ENCODE measurements at regions not wholly inside any gene's neighbourhood (a gene's known extent, or its start where the extent isn't known, plus 50 kb on each side); places are given as distances from the start of the nearest gene placed in this dataset.

DNA sequence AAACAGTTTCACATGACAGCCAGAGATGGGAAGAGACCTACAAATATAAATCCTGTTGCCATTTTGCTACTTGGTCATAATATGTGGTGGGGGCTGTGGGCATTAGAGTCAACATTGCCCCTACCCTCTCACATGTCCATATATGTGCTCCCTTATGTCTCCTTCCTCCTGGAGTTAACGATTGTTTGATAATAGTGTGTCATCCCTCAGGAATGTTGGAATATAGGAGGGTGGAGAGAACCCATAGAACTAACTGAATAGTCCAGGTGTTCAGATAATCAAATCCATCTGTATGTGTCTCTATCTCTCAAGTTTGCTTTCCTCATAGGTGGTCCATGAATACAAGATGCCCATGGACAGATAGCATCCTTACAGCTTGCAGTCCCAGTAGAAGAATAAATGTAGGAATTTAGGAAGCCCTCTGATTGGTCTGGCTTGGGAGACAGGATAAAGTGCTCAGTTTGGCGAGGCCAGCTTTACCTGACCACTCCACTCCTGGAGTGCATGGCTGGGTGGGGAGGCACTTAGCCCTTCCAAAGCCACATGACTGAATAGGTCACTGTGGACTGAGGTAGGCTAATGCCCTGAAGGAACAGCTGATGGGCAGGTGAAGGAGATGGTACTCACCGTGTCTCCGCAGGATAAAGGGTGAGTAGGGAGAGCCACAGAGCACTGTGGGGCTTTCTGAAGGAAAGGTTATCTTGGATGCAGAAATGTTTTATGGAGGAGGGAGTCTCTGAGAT lies 166.9 kb downstream of the CDCA7 start (continued):
- TF ChIP-seq, protein P1, sequence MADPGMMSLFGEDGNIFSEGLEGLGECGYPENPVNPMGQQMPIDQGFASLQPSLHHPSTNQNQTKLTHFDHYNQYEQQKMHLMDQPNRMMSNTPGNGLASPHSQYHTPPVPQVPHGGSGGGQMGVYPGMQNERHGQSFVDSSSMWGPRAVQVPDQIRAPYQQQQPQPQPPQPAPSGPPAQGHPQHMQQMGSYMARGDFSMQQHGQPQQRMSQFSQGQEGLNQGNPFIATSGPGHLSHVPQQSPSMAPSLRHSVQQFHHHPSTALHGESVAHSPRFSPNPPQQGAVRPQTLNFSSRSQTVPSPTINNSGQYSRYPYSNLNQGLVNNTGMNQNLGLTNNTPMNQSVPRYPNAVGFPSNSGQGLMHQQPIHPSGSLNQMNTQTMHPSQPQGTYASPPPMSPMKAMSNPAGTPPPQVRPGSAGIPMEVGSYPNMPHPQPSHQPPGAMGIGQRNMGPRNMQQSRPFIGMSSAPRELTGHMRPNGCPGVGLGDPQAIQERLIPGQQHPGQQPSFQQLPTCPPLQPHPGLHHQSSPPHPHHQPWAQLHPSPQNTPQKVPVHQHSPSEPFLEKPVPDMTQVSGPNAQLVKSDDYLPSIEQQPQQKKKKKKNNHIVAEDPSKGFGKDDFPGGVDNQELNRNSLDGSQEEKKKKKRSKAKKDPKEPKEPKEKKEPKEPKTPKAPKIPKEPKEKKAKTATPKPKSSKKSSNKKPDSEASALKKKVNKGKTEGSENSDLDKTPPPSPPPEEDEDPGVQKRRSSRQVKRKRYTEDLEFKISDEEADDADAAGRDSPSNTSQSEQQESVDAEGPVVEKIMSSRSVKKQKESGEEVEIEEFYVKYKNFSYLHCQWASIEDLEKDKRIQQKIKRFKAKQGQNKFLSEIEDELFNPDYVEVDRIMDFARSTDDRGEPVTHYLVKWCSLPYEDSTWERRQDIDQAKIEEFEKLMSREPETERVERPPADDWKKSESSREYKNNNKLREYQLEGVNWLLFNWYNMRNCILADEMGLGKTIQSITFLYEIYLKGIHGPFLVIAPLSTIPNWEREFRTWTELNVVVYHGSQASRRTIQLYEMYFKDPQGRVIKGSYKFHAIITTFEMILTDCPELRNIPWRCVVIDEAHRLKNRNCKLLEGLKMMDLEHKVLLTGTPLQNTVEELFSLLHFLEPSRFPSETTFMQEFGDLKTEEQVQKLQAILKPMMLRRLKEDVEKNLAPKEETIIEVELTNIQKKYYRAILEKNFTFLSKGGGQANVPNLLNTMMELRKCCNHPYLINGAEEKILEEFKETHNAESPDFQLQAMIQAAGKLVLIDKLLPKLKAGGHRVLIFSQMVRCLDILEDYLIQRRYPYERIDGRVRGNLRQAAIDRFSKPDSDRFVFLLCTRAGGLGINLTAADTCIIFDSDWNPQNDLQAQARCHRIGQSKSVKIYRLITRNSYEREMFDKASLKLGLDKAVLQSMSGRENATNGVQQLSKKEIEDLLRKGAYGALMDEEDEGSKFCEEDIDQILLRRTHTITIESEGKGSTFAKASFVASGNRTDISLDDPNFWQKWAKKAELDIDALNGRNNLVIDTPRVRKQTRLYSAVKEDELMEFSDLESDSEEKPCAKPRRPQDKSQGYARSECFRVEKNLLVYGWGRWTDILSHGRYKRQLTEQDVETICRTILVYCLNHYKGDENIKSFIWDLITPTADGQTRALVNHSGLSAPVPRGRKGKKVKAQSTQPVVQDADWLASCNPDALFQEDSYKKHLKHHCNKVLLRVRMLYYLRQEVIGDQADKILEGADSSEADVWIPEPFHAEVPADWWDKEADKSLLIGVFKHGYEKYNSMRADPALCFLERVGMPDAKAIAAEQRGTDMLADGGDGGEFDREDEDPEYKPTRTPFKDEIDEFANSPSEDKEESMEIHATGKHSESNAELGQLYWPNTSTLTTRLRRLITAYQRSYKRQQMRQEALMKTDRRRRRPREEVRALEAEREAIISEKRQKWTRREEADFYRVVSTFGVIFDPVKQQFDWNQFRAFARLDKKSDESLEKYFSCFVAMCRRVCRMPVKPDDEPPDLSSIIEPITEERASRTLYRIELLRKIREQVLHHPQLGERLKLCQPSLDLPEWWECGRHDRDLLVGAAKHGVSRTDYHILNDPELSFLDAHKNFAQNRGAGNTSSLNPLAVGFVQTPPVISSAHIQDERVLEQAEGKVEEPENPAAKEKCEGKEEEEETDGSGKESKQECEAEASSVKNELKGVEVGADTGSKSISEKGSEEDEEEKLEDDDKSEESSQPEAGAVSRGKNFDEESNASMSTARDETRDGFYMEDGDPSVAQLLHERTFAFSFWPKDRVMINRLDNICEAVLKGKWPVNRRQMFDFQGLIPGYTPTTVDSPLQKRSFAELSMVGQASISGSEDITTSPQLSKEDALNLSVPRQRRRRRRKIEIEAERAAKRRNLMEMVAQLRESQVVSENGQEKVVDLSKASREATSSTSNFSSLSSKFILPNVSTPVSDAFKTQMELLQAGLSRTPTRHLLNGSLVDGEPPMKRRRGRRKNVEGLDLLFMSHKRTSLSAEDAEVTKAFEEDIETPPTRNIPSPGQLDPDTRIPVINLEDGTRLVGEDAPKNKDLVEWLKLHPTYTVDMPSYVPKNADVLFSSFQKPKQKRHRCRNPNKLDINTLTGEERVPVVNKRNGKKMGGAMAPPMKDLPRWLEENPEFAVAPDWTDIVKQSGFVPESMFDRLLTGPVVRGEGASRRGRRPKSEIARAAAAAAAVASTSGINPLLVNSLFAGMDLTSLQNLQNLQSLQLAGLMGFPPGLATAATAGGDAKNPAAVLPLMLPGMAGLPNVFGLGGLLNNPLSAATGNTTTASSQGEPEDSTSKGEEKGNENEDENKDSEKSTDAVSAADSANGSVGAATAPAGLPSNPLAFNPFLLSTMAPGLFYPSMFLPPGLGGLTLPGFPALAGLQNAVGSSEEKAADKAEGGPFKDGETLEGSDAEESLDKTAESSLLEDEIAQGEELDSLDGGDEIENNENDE (IDR thresholded peaks at IDR 0.05; ENCODE audit: insufficient replicate concordance, low read length), result no peak
- no peak for TF ChIP-seq CTCF (IDR thresholded peaks at IDR 0.05; ENCODE audit: control extremely low read depth in 1 of 3, insufficient read depth in 1 of 3, low read depth in 1 of 3, low read length in 3 of 3)
- no peak for TF ChIP-seq SP4 (IDR thresholded peaks at IDR 0.05; ENCODE audit: low read length)
- no peak for TF ChIP-seq BACH1 (IDR thresholded peaks at IDR 0.05; ENCODE audit: low read length)
- no peak for TF ChIP-seq CBX8 (IDR thresholded peaks at IDR 0.05; ENCODE audit: borderline replicate concordance, low read depth, low read length)
- TF ChIP-seq POU5F1 (IDR thresholded peaks at IDR 0.05; ENCODE audit: low read depth, low read length), result no peak
- no peak for TF ChIP-seq POLR2AphosphoS5 (IDR thresholded peaks at IDR 0.05; ENCODE audit: low read depth, low read length)
- no peak for TF ChIP-seq CBX5 (IDR thresholded peaks at IDR 0.05; ENCODE audit: low read depth, low read length)
- no peak for TF ChIP-seq CREB1 (IDR thresholded peaks at IDR 0.05)
